GM23338 (cell line): ENCODE measurements at regions not wholly inside any gene's neighbourhood (a gene's known extent, or its start where the extent isn't known, plus 50 kb on each side); places are given as distances from the start of the nearest gene placed in this dataset.

ENCODE experiments used
- CREB1 ChIP-seq: fragments of 250-450 bp; sonication (Bioruptor Pico); IDR thresholded peaks from 2 replicates; pipeline ENCODE4 v1.5.0; 2020; ENCODE audit warnings: low read depth, mild to moderate bottlenecking, moderate library complexity
- EZH2 ChIP-seq: fragments of 200-600 bp; sonication (generic); IDR thresholded peaks from one replicate; pipeline ENCODE4 v1.8.0; 2017; ENCODE audit warnings: antibody characterized with exemption, mild to moderate bottlenecking, low read depth; ENCODE audit not compliant: unreplicated experiment
- EZH2phosphoT487 ChIP-seq: fragments of 200-600 bp; sonication (generic); IDR thresholded peaks from one replicate; pipeline ENCODE4 v1.8.1; 2018; ENCODE audit warnings: antibody characterized with exemption; ENCODE audit not compliant: unreplicated experiment
- JUNB ChIP-seq: IDR thresholded peaks from one replicate; pipeline ENCODE4 v1.6.1; 2016; ENCODE audit warnings: antibody characterized with exemption; ENCODE audit not compliant: unreplicated experiment
- NANOG ChIP-seq: IDR thresholded peaks from 2 replicates; pipeline ENCODE4 v1.6.1; 2016; ENCODE audit warnings: antibody characterized with exemption, borderline replicate concordance
- POLR2AphosphoS5 ChIP-seq: IDR thresholded peaks from 2 replicates; pipeline ENCODE4 v1.6.1; 2016; ENCODE audit warnings: antibody characterized with exemption, low read depth
- STAT1 ChIP-seq: IDR thresholded peaks from one replicate; pipeline ENCODE4 v1.6.1; 2016; ENCODE audit warnings: antibody characterized with exemption; ENCODE audit not compliant: unreplicated experiment
- ZNF114 ChIP-seq: fragments of 250-450 bp; sonication (Bioruptor Pico); IDR thresholded peaks from 2 replicates; pipeline ENCODE4 v1.5.0; 2020; ENCODE audit warnings: mild to moderate bottlenecking, moderate library complexity
- ZNF331 ChIP-seq: fragments of 250-450 bp; sonication (Bioruptor Pico); IDR thresholded peaks from 2 replicates; pipeline ENCODE4 v1.5.0; 2020; ENCODE audit warnings: low read depth, mild to moderate bottlenecking, moderate library complexity
- TF ChIP-seq, protein P1 (sequence below), 2 experiments: fragments of 200-600 bp in 1 of 2; sonication (generic) in 1 of 2; conservative IDR thresholded peaks; 2 replicates each; pipeline versions ENCODE4 v1.5.1 to v1.6.1; 2016 to 2017; ENCODE audit warnings: antibody characterized with exemption in 2 of 2, low read depth in 2 of 2, mild to moderate bottlenecking in 2 of 2, moderate library complexity in 1 of 2
- TF ChIP-seq, protein P2 (sequence below): IDR thresholded peaks from one replicate; pipeline ENCODE4 v1.6.1; 2018; ENCODE audit warnings: antibody characterized with exemption; ENCODE audit not compliant: unreplicated experiment
- TF ChIP-seq, protein P3 (sequence below): fragments of 250-450 bp; sonication (Bioruptor Pico); IDR thresholded peaks from 2 replicates; pipeline ENCODE4 v1.5.0; 2020; ENCODE audit warnings: mild to moderate bottlenecking, moderate library complexity
- TF ChIP-seq, protein P4 (sequence below): IDR thresholded peaks from 2 replicates; pipeline ENCODE4 v1.6.1; 2016; ENCODE audit warnings: antibody characterized with exemption

DNA sequence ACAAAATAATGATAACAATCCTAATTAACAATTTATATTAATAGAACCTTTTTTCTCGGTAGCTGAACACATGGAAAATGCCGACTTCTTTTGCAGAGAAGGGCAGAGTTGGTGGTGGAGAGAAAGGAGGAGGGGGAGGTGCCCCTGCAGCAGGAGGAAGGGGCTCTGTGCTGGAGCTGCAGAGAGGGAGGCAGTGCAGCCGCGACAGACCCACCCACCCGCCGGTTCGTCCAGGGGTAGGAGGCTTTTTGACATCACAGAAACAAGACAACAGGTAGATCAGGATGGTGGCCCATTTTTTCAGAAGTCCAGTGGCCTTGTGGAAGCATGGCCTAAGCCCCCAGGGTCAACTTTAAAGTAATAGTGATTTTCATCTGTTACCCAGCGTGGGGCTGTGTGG, 321.1 kb upstream of the SALL3 start:
- TF ChIP-seq, protein P1, sequence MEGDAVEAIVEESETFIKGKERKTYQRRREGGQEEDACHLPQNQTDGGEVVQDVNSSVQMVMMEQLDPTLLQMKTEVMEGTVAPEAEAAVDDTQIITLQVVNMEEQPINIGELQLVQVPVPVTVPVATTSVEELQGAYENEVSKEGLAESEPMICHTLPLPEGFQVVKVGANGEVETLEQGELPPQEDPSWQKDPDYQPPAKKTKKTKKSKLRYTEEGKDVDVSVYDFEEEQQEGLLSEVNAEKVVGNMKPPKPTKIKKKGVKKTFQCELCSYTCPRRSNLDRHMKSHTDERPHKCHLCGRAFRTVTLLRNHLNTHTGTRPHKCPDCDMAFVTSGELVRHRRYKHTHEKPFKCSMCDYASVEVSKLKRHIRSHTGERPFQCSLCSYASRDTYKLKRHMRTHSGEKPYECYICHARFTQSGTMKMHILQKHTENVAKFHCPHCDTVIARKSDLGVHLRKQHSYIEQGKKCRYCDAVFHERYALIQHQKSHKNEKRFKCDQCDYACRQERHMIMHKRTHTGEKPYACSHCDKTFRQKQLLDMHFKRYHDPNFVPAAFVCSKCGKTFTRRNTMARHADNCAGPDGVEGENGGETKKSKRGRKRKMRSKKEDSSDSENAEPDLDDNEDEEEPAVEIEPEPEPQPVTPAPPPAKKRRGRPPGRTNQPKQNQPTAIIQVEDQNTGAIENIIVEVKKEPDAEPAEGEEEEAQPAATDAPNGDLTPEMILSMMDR (conservative IDR thresholded peaks at IDR 0.05; ENCODE audit: low read depth in 2 of 2) = no peak
- TF ChIP-seq POLR2AphosphoS5 (no peak), CREB1 (CRISPR knock-in tag) (no peak), EZH2 (no peak), EZH2phosphoT487 (no peak), NANOG (no peak), STAT1 (no peak), ZNF331 (CRISPR knock-in tag) (no peak), ZNF114 (no peak), JUNB (no peak)
- TF ChIP-seq, protein P2, sequence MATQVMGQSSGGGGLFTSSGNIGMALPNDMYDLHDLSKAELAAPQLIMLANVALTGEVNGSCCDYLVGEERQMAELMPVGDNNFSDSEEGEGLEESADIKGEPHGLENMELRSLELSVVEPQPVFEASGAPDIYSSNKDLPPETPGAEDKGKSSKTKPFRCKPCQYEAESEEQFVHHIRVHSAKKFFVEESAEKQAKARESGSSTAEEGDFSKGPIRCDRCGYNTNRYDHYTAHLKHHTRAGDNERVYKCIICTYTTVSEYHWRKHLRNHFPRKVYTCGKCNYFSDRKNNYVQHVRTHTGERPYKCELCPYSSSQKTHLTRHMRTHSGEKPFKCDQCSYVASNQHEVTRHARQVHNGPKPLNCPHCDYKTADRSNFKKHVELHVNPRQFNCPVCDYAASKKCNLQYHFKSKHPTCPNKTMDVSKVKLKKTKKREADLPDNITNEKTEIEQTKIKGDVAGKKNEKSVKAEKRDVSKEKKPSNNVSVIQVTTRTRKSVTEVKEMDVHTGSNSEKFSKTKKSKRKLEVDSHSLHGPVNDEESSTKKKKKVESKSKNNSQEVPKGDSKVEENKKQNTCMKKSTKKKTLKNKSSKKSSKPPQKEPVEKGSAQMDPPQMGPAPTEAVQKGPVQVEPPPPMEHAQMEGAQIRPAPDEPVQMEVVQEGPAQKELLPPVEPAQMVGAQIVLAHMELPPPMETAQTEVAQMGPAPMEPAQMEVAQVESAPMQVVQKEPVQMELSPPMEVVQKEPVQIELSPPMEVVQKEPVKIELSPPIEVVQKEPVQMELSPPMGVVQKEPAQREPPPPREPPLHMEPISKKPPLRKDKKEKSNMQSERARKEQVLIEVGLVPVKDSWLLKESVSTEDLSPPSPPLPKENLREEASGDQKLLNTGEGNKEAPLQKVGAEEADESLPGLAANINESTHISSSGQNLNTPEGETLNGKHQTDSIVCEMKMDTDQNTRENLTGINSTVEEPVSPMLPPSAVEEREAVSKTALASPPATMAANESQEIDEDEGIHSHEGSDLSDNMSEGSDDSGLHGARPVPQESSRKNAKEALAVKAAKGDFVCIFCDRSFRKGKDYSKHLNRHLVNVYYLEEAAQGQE = no peak
- TF ChIP-seq, protein P3, sequence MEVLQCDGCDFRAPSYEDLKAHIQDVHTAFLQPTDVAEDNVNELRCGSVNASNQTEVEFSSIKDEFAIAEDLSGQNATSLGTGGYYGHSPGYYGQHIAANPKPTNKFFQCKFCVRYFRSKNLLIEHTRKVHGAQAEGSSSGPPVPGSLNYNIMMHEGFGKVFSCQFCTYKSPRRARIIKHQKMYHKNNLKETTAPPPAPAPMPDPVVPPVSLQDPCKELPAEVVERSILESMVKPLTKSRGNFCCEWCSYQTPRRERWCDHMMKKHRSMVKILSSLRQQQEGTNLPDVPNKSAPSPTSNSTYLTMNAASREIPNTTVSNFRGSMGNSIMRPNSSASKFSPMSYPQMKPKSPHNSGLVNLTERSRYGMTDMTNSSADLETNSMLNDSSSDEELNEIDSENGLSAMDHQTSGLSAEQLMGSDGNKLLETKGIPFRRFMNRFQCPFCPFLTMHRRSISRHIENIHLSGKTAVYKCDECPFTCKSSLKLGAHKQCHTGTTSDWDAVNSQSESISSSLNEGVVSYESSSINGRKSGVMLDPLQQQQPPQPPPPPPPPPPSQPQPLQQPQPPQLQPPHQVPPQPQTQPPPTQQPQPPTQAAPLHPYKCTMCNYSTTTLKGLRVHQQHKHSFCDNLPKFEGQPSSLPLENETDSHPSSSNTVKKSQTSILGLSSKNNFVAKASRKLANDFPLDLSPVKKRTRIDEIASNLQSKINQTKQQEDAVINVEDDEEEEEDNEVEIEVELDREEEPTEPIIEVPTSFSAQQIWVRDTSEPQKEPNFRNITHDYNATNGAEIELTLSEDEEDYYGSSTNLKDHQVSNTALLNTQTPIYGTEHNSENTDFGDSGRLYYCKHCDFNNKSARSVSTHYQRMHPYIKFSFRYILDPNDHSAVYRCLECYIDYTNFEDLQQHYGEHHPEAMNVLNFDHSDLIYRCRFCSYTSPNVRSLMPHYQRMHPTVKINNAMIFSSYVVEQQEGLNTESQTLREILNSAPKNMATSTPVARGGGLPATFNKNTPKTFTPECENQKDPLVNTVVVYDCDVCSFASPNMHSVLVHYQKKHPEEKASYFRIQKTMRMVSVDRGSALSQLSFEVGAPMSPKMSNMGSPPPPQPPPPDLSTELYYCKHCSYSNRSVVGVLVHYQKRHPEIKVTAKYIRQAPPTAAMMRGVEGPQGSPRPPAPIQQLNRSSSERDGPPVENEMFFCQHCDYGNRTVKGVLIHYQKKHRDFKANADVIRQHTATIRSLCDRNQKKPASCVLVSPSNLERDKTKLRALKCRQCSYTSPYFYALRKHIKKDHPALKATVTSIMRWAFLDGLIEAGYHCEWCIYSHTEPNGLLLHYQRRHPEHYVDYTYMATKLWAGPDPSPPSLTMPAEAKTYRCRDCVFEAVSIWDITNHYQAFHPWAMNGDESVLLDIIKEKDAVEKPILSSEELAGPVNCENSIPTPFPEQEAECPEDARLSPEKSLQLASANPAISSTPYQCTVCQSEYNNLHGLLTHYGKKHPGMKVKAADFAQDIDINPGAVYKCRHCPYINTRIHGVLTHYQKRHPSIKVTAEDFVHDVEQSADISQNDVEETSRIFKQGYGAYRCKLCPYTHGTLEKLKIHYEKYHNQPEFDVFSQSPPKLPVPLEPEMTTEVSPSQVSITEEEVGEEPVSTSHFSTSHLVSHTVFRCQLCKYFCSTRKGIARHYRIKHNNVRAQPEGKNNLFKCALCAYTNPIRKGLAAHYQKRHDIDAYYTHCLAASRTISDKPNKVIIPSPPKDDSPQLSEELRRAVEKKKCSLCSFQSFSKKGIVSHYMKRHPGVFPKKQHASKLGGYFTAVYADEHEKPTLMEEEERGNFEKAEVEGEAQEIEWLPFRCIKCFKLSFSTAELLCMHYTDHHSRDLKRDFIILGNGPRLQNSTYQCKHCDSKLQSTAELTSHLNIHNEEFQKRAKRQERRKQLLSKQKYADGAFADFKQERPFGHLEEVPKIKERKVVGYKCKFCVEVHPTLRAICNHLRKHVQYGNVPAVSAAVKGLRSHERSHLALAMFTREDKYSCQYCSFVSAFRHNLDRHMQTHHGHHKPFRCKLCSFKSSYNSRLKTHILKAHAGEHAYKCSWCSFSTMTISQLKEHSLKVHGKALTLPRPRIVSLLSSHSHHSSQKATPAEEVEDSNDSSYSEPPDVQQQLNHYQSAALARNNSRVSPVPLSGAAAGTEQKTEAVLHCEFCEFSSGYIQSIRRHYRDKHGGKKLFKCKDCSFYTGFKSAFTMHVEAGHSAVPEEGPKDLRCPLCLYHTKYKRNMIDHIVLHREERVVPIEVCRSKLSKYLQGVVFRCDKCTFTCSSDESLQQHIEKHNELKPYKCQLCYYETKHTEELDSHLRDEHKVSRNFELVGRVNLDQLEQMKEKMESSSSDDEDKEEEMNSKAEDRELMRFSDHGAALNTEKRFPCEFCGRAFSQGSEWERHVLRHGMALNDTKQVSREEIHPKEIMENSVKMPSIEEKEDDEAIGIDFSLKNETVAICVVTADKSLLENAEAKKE (CRISPR knock-in tag) = no peak
- TF ChIP-seq, protein P4, sequence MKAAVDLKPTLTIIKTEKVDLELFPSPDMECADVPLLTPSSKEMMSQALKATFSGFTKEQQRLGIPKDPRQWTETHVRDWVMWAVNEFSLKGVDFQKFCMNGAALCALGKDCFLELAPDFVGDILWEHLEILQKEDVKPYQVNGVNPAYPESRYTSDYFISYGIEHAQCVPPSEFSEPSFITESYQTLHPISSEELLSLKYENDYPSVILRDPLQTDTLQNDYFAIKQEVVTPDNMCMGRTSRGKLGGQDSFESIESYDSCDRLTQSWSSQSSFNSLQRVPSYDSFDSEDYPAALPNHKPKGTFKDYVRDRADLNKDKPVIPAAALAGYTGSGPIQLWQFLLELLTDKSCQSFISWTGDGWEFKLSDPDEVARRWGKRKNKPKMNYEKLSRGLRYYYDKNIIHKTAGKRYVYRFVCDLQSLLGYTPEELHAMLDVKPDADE = no peak
